ENCODE measurements at regions not wholly inside any gene's neighbourhood (a gene's known extent, or its start where the extent isn't known, plus 50 kb on each side); places are given as distances from the start of the nearest gene placed in this dataset.

DNA sequence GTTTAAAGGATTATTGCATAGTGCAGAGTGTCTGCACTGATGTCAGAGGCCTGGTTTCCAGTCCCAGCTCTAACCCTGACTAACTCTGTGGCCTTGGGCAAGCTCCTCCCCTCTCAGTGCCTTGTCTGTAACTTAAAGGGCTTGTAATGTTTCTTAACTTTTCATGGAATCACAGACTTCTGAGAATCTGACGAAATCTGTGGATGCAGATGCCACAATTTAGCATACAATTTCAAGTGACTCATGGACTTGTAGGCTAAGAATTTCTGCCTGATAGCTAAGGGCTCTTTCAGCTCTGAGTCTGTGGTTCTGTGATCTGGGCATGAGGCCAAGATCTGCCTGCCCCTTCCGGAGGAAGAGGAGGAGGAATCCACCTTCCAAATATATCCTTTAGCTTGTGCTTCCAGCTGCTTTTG is 236.9 kb downstream of the AR start:
- peak; percentile 82 to 94 for DNase-seq (ENCODE audit: low read depth in 2 of 2)

DNA sequence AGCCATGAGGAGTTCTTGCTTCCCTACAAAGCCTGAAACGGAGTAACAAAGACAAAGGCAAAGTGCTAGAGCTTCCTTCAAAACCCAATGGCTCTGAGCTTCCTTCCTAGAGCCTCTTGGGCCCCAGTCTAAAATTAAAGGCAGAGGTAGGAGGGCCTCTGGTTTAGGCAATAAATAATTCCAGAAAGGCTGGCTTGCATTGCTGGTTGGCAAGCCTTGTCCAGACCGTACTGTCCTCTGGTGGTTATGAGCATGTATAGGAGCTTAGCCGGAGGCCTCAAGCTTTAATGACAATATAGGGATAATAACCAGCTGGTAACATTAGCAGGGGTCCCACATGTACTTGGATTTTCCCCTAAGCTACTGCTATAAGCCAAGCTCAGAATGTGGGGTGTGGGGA is 237.3 kb downstream of the AR start:
- DNase-seq (ENCODE audit: low read depth in 2 of 2) = peak; percentile 65 to 78

DNA sequence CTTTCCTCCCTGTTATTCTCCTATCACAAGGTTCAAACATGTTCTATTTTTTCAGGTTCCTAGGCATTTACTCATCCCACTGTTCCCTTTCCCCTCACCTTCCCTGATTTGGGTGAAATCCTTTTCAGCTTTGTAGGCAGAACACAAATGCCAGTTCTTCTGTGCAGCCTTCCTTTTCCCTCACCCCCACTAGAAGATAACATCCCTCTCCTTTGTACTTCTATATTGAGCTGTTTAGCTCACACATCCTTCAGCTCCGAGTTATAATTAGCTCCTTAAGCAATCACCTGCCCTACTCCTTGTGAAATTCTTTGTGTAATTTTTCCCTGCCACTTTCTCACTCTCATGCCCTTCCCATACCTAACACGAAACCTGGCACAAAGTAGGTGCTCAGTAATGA is 240.9 kb downstream of the AR start:
- DNase-seq (ENCODE audit: low read depth in 2 of 2) = no peak

DNA sequence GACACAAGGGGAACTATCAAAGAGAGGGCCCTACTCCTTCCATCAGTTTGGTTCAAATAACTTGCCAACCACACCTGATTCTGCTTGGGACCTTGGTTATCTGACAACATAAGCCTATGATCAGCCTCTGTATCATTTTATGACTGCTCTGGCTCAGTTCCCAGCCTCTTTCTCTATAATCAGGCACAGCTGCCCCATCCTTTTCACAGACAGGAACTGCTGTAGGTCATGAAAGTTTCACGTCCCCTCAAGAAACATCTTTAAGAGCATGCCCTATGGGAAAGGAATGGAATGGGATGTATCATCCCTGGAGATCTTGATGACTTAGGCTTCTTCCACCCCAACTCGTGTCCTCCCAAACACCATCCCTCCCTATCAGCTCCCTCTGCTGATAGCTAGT is 243.4 kb downstream of the AR start:
- no peak for DNase-seq (ENCODE audit: low read depth in 2 of 2)

DNA sequence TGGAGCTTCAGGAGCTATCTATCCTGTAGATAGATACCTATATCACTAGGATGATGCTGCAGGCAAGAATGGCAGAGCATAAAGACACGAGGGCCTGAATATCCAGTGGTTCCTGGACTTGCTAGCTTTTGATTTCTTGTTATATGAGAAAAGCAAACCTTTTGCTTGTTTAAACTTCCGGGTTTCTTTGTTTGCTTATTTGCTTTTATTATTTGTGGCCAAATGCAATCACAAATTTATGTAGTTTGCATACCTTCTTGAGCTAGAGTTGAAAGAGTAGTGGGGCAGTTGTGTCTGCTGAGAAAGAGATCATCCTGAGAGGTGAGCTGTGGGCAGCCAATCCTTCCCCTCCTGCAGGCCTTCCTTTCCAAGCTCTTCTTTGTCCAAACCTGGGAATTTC is 245.7 kb downstream of the AR start:
- no peak for DNase-seq (ENCODE audit: low read depth in 2 of 2)

Data from lung microvascular endothelial cell (primary cell).